GM19455 (cell line): ENCODE measurements at regions not wholly inside any gene's neighbourhood (a gene's known extent, or its start where the extent isn't known, plus 50 kb on each side); places are given as distances from the start of the nearest gene placed in this dataset.
A peak's percentile ranks its signal among the peaks of the same experiment; 100 is the strongest.
"Not testable (repeated sequence)": the region's sequence is repeated elsewhere in the genome, so short reads cannot be mapped to it uniquely, and the experiment has no call there.

Experiments used
- ATAC-seq: cut with Tn5 transposase; IDR thresholded peaks from one replicate; pipeline ENCODE4 v1.9.1; 2021; ENCODE audit not compliant: unreplicated experiment

DNA sequence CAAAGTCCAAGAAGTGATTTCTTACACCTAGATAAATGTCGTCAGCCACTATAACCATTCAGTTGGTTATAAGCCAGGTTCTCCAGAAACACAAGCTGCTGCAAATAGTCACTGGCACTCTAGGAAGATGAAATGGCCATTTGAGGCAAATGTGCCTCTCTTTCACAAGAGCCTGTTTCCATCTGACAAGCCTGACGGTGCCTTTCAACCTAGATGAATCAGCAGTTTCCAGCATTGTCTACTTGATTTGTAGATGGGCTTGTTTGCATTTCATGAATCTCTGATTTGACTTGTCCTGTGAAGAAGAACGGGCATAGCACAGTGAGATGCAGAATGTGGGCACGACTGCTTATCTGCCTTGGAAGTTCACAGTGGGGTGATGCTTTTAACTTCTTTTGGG, 327.2 kb downstream of the LMO7 start:
- ATAC-seq, result no peak

DNA sequence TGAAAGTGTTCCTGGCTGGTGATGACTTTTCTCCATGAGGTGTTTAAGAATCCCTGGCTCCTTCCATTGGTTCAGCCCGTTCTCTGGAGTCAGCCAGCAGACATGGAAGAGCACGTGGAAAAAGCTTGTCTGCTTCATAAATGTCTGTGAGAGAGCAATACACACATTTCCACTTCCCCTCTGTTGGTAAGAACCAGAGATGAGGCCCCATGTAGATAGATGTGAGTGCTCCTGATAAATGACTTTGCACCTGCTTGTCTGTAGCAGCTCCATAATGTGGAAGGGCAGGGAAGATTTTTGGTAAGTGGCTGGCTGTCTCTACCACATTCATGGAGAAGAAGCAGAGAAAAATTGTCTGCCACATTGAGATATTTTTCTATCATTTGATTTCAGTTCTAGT, 325.8 kb downstream of the LMO7 start:
- no peak for ATAC-seq

DNA sequence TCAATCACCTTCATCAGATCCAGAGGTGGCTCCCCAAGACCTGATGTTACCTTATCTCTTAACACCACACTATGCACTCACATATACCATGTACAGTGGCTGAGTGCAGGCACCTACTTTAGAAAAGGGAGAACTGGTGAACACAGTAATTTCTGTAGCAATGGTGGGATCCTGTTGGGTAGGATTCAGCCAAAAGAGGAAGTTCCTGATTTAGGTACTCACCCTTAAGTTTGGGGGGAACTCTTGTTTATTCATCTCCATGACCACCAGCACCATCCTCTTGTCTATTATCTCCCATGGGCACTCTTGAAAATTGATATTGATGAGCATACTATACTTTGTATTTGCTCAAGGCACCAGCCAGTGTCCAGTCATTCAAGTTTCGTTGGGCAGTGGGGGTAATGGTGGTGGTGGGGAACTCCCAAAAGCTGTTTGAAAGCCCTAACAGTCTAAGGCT, 324.4 kb downstream of the LMO7 start:
- ATAC-seq, result peak; percentile 75

DNA sequence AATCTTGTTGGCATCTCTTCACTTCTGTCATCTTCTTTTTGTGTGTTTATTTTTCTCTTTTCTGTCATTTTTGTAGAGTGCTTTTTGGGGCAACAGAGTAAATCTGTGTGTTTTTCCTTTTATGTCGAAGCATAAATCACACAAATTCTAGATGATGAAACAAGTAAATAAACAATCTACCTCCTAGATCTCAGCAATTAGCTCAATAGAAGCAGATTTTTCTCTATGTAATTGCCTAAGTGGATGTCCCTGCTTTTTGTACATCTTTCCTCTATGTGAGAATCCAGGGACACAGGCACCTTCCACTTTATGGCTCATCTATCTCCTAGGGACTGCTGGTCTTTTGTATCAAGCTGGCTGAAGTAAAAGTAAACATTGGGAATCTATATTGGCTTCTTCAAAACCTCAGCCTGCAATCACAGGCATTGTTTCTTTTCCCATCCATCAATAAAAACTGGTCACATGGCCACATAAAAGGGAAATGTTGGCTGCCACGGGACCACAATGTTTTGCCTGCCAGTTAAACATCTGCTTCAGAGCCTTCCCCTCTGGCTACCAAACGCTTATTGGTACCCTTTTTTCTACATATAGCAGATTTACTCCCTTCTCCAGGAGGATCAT, 323.8 kb downstream of the LMO7 start:
- no peak for ATAC-seq

DNA sequence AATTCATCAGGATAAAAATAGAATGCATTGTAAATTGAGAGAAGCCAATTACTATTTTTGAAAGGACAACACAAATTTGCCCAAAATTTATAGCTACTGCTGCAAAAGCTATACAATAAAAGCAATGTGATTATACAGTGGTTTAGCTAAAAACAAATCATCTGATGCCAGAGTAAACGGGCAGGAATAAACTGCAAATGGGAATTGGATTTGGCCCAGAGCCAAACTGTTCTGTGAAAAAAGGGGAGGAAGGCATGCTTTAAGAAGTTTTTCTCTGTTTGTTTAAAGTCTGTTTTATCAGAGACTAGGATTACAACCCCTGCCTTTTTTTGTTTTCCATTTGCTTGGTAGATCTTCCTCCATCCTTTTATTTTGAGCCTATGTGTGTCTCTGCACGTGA, 317.5 kb downstream of the LMO7 start:
- not testable (repeated sequence) for ATAC-seq

DNA sequence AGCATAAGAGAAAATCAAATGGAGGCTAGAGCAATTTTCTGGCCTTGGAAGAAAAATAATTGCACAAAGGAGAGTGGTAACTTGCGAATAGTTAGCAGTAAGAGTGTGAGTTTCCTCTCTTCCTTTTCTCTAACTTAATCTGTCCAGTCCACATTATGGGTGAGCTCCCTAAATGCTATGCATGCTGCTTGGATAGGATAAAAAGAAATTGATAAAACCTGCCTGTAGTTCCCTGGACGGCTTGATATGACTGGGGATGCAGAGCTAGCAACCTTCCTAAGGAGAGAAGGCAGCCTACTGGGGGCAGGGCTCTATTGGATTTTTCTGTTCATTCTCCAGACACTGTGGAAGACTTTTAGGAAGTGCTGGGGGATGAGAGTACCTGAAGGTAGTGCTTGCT, 311.3 kb downstream of the LMO7 start:
- no peak for ATAC-seq

DNA sequence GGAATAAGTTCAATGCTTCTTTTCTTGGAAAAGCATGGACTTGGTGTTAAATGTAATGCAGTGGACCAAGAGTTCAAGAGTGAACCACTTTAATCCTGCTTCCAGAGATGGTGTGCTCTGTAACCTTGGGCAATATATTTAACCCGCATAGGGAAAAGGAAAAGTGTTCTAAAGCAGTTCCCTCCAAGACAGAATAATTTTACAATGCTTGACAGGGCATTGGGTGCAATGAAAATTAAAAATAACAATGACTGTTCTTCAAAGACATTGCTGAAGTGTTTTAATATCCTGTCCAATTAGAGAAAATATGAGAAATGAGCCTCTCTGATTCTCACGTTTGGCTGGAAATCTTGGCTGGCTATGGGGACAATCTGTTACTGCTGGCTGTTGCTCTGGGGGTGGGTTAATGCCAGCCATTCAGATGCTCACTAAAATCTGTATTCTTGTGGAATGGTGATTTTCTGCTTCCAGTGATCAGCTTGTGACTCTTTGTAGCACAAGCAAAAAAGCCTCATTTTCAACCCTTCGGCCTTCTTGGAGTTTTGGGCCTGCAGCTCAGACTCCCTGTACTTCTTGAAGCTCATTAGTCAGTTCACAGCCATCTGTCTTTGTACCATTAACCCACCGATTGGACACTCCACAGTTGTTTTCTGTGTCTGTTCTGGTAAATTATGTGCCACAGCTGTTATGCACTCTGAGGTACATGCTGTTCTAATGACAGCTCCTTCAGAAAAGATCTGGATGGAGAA, 310.6 kb downstream of the LMO7 start:
- no peak for ATAC-seq

DNA sequence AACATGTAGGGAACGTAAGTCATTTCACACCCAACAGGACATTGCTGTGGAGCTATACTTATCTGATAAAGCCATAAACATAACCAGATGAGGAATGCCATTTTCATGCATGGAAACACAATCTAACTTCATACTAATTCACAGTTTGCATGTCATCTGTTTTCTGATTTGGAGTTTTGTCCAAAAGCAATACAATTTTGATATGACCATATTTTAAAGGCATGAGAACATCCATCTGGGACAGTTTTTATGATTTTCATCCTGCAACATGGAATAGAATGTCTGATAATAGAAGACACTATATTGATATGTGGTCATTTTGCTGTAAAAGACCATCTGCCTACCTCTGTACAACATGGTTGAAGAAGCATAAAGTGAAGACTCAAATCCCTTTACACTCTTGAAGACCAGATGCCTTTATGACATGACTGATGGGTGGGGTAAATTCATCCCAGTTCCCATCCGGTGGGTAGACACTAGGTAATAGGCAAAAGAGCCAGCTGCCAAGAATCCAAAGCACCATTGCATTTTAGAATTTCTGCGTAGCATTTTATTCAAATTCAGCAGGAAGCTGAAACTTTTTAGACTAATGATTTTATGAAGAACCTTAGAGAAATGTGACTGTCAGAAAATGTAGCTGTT, 309.8 kb downstream of the LMO7 start:
- no peak for ATAC-seq

DNA sequence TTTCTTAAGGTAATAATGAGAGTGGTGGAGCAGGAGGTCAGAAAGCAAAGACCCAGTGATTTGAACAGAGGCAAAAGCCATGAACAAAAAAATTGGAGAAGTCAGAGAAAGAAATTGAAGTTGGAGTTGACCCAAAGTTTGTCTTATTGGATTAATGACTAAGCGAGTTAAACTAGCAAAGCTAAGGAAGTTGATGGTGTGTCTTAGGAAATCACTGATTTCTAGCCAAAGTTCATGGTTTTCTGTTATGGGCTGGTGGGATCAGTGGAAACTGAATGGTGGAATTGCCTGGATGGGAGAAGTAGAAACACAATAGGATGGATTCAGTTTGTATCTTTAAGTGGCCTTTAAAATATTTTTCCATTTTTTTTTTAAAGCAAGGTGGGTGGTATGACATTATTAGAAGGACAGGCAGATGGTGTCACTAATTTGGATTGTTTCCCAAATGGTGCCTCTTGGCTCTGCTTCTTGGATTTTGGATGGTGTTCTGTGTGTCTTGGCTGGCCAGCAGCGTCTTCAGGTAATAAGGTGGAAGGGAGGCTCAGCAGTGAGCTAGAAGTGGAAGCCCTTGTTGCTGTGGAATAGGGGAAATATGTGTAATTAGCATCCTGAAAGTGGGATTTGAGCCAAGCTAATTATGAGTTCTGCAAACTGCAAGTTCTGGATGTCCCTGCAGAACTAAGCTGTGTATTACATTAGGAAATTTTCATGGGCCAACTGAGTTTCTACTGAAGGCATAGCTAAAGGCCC, 302.9 kb downstream of the LMO7 start:
- no peak for ATAC-seq

DNA sequence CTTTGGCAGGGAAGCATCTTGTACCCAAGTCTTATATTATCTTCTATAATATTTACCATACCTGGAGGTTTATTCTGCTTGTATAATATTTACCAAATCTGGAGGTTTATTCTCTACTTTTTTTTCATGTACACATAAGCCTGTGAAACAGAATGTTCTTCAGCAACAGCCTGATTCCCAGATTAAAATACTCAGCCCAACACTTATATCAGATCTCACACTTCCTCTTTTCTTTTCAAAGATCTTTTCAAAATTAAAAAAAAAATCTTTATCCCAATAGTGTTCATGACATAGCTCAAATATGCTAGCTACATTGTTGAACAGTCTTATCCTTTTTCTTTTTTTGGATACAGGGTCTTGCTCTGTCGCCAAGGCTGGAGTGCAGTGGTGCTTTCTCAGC, 300.7 kb downstream of the LMO7 start:
- no peak for ATAC-seq

DNA sequence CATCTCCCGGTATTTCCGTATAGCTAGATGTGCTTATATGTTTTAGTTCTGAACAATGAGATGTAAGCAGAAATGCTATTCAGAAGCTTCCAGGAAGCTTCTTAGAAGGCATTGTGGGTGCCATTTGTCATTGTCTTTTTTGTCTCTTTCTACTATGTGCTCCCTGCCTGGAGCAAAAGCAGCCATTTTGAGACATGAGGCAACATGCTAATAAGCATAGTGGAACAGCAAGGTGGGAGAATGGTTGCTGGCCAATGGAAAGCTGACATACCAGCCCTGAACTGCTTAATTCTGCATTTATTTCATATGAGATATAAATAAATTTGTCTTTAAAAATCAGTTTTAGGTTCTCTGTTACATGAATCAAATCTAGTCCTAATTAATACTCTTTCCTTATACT, 299.7 kb downstream of the LMO7 start:
- no peak for ATAC-seq

DNA sequence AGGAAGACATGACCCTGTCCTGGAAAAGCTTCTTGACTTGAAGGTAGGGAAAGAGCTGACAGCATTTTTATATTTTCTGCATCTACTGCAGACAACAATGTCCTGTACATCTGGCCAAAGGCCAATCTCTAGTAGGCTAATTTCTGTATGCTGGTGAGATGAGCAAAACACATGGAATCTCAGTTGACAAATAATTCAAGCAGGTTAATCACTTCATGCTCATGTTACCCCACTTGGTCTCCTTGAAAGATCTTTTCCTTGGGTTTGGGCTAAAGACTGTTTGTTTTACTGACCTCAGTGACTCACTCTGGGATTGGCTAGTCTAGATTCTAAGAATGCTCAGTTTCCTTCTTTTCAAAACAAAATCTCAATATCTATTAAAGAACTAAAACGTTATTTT, 298.8 kb downstream of the LMO7 start:
- ATAC-seq, result no peak

DNA sequence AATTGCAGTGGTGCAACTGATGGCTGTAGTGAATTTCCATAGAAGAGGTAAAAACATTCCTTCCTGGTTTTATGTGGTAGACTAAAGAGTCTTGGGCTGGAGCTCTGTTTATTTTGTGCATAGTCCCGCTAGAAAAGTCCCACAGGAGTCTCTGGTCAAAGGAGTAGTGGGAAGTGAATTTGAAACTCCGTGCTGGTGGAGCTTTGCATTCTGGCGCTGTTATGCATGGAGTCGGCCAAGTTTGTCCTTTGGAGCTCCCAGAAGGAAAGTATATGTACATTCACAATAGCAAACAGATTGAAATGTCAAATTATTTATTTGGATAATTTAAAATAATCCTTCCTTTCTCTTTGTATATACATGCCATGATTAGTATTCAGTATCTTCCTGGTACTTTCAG, 296.5 kb downstream of the LMO7 start:
- no peak for ATAC-seq

DNA sequence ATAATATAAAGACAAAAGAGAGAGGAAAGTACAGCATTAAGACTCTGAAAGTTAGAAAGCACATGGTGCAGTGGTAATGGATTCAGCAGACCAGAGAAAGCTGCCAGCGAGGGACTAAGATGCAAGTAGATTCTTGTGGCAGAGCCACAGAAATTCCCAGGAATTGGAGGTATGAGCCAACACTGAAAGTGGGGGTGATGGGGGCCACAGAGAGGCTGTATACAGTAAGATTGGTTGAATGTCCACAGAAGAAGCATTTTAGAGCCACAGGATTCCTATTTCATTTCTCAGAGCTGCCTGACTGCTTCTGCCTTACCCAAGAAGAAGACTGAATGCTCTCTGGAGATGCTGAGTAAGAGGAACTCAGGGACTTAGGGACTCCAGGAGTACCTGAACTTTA, 295.0 kb downstream of the LMO7 start:
- no peak for ATAC-seq

DNA sequence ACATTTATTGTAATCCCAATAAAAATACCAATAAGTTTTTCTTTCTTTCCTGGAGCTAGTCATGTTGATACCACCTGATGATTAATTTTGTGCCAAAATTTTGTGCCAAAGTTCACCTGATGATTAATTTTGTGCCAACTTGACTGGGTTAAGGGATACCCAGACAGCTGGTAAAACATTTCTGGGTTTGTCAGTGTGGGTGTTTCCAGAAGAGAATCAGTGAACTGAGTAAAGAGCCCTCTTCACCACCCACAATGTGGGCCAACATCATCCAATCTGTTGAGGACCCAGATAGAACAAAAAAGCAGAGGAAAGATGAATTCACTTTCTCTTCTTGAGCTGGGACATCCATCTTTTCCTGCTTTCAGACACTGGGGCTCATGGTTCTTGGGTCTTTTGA, 292.9 kb downstream of the LMO7 start:
- ATAC-seq, result no peak

DNA sequence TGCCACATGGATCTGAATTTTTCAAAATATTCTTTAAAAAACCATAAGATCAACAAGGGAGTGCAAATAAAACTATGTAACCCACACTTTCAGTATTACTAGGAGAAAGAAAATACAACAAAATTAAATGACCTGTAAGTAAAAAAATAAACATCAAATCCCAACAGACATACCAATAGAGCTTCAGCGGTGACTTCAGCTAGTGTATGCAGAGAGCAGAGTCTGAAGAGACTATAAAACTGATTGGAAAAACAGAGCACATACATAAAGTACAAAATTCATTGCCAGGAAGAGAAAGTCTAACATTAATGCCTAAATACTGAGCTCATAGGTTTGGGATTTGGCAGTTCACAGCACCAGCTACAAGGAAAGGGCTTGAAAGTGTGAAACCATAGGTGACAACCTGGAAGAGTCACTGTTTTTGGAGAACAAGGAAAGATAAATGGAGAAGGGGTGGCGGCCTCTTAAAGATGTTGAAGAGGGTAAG, 291.1 kb downstream of the LMO7 start:
- no peak for ATAC-seq

DNA sequence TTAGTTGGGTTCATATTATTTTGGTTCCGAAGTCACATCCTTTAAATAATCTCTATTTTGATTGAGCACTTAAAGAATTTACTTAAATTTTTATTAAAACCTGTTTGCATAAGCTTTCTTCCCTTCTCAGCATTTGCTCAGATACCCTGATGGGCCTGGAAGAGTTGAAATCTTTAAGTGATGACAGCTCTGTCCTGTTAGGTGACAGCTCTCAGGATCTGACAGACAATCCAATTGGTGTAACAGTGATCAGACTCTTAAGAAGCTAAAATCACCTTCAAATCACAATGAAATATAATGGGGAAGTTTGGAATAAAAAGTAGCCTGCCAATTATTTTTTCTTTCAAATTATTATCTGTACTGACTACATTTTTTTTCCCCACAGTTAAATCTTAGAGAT, 284.4 kb downstream of the LMO7 start:
- no peak for ATAC-seq

DNA sequence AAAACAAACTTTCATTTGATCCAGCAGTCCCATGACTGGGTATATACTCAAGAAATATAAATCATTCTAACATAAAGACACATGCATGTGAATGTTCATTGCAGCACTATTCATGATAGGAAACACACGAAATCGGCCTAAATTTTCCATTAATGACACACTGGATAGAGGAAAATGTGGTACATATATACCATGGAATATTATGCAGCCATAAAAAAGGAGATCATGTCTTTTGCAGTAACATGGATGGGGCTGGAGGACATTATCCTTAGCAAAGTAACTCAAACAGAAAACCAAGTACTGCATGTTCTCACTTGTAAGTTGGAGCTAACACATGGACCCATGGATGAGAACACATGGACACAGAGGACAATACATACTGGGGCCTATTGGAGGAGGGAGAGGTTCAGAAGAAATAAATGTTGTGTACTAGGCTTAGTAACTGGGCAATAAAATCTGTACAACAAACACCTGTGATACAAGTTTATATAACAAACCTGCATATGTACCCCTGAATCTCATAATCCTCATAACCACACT, 283.6 kb downstream of the LMO7 start:
- ATAC-seq, result no peak

DNA sequence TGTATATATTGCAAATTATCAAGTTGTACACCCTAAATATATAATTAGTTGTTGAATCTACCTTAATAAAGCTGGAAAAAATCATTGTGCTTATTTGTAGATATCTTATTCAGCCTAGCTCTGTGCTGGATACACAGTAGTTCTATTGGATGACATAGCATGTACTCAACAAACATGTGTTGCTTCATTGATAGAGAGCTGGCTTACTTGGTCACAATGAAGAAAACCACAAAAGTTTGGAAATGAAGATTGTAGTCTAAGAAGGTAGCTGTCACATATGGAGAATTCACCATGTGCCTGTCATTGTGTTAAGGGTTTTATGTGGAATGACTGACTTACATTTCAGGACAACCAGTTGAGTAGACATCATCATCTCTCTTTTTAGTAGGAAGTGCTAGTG, 278.9 kb downstream of the LMO7 start:
- no peak for ATAC-seq

DNA sequence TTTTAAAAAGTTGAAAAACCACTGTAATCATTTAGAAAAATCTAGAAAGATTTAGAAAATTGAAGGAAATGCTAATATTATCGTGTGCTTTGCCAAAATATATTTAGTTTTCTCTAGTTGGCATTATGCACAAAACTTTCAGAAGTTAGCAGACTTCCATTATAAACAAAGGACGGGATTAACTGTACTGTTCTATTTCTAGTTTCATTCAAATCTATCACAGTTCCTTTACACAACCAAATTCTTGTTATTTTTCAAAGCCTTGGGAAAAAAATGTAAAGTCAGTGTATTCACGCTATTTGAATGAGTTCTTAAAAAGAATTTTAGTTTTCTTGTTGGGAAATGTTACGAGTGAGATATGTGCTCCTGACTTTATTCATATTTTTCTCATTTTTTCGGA, 277.8 kb downstream of the LMO7 start:
- no peak for ATAC-seq

DNA sequence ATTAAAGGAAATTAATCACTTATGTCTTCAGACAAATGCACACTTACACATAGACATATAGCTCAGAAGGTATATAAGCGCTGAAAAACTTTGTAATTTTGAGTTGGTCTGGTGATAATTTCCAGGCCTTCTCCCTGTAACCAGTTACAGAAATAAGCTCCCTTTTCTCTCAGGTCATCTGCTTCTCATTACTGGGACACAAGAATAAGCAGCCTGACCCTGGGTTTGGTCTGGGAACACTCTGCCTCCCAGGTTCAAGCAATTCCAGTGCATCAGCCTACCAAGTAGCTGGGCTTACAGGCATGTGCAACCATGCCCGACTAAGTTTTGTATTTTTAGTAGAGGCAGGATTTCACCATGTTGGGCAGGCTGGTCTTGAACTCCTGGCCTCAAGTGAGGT, 274.5 kb downstream of the LMO7 start:
- no peak for ATAC-seq
